GM19467 (cell line): ENCODE measurements at regions not wholly inside any gene's neighbourhood (a gene's known extent, or its start where the extent isn't known, plus 50 kb on each side); places are given as distances from the start of the nearest gene placed in this dataset.
"Not testable (repeated sequence)": the region's sequence is repeated elsewhere in the genome, so short reads cannot be mapped to it uniquely, and the experiment has no call there.

Source experiments
- ATAC-seq: cut with Tn5 transposase; IDR thresholded peaks from one replicate; pipeline ENCODE4 v1.9.1; 2021; ENCODE audit warnings: mild to moderate bottlenecking, moderate library complexity; ENCODE audit not compliant: unreplicated experiment

DNA sequence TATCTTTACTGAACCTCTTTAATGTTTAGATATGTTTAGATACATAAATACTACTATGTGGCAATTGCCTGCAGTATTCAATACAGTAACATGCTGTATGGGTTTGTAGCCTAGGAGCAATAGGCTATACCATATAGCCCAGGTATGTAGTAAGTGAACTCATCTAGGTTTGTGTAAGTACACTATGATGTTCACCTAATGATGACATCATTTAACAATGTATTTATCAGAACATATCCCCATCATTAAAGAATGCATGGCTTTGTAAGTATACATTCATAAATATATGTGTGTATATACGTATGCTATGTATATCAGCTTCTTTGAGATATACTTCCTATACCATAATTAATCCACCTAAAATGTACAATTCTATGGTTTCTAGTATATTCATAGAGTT, 631.2 kb upstream of the MAN1A1 start:
- ATAC-seq = no peak

- ATAC-seq = no peak
Observed at GRCh38 chr6:119979862-119980261, 630.3 kb upstream of the MAN1A1 start.

GRCh38 chr6:119978274-119978889, 628.8 kb upstream of the MAN1A1 start:
- peak; percentile 56 for ATAC-seq

DNA sequence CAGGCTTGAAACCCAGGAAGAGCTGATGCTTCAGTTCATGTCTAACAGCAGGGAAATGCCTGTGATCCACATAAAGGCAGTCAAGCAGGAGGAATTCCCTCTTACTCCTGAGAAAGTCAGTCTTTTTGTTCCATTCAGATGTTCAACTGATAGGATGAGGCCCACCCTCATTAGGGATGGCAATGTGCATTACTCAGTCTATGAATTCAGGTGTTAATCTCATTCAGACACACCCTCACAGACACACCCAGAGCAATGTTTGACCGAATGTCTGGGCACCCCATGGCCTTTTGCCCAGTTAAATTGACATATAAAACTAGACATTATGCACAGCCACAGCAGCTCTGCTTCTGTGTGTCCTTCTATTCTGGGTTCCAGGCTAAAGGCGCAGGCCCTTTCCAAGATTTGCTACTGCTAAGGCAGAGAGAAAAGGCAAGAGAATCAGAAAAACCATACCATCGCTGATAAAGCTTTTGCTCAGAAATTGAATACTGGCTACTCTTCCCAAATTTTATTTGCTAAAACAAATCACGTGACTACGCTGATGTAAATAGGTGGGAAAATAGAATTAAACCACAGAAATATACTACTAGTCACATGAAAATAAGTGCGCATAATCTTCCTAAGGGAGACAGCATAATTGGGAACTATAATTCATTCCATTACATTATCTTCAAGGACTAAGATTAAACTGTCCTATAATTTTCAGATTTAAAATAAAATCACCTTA, 625.0 kb upstream of the MAN1A1 start:
- ATAC-seq = no peak

DNA sequence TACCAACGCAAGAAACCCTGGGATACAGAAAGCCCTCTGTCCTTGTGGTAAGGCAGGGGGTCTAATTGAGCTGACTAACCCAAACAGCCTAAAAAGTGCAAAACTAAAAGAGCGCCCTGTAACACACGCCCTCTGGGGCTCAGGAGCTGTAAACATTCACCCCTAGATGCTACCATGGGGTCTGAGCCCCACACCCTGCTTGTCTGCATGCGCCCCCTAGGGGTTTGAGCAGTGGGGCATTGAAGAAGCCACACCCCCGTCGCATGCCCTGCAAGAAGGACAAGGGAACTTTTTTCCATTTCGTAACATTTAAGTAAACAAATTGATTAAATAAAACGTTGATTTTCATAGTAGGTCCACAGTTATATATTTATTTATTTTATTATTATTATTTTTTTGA, 616.9 kb upstream of the MAN1A1 start:
- ATAC-seq = no peak

DNA sequence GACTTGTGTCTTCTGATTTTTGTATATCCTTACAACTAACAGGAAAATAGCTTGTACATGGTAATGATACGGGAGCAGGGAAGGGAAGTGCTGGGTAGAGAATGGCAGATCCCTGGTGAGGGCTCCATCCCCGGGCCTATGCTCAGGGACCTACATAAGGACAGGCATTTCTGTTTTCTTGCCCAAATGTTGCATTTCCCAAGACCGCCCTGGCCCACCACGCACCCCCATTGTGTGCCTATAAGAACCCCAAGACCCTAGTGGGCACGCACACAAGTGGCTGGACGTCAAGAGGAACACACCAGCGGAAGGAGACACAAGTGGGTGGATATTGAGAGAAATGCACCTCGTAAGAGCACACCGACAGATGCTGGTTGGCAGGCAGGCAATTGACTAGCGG, 616.3 kb upstream of the MAN1A1 start:
- ATAC-seq = no peak

DNA sequence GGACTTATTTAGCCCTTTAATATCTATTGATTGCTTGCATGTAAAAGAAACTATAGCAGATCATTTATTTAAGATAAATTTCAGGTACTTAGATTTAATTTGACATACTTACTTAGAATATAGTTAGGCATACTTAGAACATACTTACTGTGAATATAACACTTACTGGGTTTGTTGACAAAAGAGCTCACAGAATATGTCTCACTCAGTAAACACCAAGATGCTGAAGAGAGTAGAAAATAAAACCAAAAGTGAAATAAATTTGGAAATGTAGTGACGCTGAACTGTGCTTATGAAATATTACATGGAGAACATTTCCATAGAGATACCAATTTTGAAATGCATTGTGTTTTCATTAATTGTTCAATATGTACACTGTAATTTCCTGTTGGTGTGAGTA, 615.4 kb upstream of the MAN1A1 start:
- ATAC-seq = no peak

DNA sequence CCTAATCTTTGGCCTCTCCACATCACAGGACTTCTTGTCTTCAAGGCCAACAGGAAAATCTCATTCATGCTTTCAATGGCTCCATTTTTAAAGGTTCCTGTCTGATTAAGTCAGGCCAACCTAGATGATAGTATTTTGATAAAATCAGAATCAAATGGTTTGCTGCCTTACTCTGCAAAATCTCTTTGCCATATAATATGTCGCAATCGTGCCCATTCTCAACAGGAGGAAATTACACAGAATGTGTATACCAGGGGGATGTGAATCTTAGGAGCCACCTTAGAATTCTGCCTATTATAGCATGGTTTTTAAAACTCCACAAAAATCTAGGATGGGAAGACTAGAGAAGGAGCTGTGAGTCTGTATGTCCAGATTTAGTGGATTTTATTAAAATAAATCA, 612.9 kb upstream of the MAN1A1 start:
- no peak for ATAC-seq

DNA sequence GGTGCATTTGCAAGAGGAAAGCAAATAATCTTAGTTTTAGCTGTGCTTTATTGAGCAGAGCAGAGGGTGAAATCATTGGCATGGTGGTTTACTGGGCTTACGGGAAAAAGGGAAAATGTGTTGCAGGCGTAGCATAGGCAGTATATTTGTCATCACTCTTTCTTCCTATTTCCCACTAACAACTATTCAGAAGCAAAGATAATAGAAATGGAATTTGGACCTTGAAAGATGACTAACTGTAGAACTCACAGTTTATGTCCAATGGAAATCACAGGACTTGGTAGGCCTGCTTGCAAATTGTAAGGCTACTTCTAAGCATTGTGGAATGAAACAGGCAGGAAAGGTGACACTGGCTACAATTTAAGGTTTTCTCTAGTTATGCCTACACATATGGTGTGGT, 611.9 kb upstream of the MAN1A1 start:
- ATAC-seq = no peak

GRCh38 chr6:119960456-119960855, 610.9 kb upstream of the MAN1A1 start:
- no peak for ATAC-seq

- no peak for ATAC-seq
Observed at GRCh38 chr6:119960036-119960435, 610.5 kb upstream of the MAN1A1 start.

- ATAC-seq = no peak
Observed at GRCh38 chr6:119957195-119957594, 607.6 kb upstream of the MAN1A1 start.

GRCh38 chr6:119952696-119953095, 603.1 kb upstream of the MAN1A1 start:
- ATAC-seq = no peak

GRCh38 chr6:119950681-119951080, 601.1 kb upstream of the MAN1A1 start:
- no peak for ATAC-seq

DNA sequence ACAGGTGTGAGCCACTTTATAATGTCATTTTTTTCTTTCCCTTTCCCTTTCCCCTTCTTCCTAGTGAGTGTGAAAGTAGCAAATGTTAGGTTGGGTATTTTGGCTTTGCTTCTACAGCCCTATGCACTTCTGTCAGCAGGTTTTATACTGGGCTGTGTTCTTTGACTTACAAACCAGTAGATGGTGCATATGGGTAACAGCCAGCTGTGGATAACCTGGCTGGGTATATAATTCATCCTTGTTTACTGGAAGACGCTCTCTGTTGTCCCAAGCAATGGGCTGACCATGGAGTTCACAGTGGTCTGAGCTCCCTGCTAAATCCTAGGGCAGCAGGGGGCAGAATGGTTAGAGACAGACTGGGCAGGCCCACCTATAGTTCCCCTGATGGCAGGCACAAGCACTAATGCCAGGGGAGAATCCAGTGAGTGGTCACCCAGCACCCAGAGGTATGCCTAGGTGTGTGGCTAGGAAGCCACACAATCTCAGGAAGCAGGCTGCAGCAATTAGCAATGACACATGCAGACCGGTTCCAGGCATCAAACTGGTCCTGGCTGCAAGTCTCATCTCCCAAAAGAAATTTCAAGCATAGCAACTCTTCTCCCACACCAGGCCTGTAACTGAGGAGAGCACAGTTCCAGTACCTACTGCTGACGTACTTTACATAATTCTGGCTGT, 592.7 kb upstream of the MAN1A1 start:
- ATAC-seq = no peak

GRCh38 chr6:119938752-119939151, 589.2 kb upstream of the MAN1A1 start:
- ATAC-seq = no peak

DNA sequence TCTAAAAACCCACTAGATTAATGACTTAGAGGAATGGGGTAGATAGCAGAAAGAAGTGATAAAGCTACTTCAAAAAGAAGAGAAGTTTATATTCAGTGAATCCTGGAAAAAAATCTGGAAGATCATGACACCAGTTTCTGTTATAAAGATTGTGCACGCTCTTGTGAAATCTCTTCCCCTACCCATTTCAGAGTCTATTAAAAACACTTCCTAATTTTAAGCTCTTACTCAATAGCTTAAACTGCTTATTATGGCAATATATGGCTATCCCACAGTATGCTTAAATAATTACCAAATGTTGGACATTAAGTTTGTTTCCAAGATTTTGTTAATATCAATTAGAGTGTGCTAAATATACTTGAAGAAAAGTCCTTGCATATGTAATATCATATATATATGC, 585.3 kb upstream of the MAN1A1 start:
- ATAC-seq = no peak

GRCh38 chr6:119929121-119929520, 579.6 kb upstream of the MAN1A1 start:
- no peak for ATAC-seq

GRCh38 chr6:119924888-119925287, 575.3 kb upstream of the MAN1A1 start:
- not testable (repeated sequence) for ATAC-seq

DNA sequence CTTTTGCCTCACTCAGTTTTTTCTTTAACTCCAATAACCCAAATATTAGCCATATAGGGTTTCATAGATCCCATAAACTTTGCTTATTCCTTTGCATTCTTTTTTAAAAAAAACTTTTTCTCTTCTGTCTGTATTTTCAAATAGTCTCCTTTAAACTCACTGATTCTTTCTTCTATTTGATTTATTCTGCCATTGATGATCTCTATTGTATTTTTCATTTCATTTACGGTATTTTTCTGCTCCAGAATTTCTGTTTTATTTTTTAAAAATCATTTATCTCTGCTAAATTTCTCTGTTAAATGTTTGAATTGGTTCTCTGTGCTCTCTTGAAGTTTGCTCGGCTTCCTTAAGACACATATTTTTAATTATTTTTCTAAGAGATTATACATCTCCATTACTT, 573.3 kb upstream of the MAN1A1 start:
- ATAC-seq = no peak

DNA sequence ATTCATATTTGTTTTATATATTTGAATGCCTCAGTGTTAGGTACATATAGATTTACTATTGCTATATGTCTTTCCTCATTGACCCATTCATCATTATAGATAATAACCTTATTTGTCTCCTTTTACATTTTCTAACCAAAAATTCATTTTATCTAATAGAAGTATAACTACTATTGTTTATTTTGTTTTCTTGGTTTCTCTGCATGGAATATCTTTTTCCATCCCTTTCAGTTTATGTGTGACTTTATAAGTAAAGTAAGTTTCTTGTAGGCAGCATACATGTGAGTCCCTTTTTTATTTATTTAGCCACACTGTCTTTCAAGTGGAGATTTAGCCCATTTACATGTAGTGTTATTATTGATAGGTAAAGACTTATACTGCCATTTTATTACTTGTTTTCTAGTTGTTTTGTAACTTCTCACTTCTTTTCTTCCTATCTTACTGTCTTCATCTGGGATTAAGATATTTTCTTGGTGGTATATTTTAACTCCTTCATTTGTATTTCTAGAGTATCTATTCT, 572.0 kb upstream of the MAN1A1 start:
- no peak for ATAC-seq

DNA sequence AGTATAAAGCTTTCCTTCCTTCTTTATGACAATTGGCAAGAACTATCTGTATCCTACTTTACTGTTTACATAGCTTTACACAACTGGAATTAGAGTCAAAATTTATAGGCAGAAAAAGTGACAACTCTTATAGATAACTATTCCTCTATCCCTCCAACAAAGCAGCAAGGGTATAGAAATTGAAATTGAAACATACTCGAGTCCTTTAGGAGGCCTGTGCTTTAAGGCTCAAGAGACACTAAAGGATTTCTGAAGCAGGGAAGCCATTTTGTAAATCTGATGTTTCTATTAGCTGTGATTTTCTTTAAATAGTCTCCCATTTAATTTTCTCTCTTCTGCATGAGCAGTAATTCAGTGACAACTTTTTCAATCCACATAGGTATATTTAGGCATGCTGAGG, 567.6 kb upstream of the MAN1A1 start:
- ATAC-seq = no peak
